GM12873 (cell line): ENCODE measurements at regions not wholly inside any gene's neighbourhood (a gene's known extent, or its start where the extent isn't known, plus 50 kb on each side); places are given as distances from the start of the nearest gene placed in this dataset.

ENCODE experiments used
- CTCF ChIP-seq: IDR thresholded peaks from 2 replicates; pipeline ENCODE4 v1.5.1; 2012; ENCODE audit warnings: low read depth, mild to moderate bottlenecking, moderate library complexity, low read length, control low read depth; ENCODE audit not compliant: insufficient read depth; ENCODE audit errors: missing control alignments

DNA sequence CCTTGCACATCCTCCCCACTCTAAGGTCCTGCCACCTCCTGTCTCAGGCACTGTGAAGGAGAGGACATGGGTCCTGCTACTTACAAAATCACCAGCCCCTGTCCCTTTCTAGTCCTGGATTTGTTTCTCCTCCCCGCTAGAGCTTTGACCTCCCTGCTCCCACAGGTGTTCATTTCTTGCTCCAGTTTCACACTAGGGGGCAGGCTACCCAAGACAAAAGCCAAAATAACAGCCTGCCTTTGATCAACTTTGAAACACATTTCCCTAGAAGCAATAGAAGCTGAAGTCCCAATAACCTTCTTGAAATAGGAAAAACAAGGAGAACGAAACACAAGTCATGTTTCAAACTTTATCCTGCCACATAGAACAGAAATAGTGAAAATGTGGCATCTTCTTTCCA, 164.4 kb downstream of the QDPR start:
- peak; percentile 61 for TF ChIP-seq CTCF

- no peak for TF ChIP-seq CTCF
These were observed 172.5 kb downstream of the QDPR start for GRCh38 chr4:17339376-17339775.

- TF ChIP-seq CTCF, result no peak
These were observed 174.9 kb downstream of the QDPR start for GRCh38 chr4:17336986-17337385.

DNA sequence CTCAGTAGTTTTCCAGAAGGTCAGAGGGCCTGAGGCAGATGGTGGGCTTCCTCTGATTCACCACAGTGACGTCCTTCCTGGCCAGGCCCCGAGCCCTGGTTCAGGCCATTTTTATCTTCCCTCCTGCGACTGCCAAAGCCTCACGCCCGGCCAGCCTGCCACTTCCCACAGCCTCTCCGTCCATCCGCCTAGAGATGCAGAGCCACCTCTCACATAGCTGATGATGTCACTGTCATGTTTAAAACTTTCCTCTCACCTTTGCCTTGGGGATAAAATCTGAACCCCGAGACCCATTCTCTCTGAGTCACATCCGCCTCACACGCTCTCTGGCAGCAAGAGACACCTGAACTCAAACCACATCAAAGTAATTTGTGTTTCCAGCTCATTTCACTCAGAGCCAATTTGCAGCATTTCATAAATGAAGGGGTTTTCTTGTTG, 175.3 kb downstream of the QDPR start:
- no peak for TF ChIP-seq CTCF

DNA sequence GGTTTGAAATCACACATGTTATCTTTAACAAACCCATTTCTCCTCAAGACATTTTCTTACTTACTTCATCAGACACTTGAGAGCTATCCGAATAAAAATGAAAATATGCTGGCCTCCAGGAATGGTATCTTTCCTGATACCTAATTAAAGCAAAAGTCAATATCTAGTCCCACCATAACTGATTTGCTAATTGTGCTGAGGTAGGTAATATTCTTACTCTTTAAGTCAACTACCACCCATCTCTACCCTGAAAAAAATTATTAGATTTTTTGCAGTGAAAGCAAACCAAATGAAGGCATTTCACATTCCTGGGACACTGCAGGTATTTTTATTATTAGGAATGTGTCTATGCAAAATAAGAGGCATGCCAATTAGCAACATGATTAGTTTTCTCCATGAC, 175.8 kb downstream of the QDPR start:
- no peak for TF ChIP-seq CTCF

DNA sequence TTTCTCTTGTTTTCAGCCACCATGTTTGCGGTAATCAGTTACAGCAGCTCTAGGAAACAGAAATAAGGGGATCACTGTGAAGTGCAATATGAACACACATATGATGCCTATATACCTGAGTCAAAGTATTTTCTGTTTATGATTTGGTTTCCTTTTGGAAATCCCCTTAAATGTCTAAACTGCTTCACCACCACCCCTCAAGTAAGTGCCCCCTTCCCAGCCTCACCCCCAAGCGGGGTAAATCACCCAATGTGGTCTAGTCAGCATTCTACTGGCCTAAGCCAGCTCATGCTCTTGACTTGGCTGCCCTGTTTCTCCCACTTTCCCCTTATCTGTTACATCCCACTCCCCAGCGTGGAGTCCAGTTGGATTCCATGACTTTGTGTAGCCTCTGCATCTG, 176.5 kb downstream of the QDPR start:
- no peak for TF ChIP-seq CTCF

GRCh38 chr4:17332478-17332877, 179.4 kb downstream of the QDPR start:
- no peak for TF ChIP-seq CTCF
